ENCODE measurements at regions not wholly inside any gene's neighbourhood (a gene's known extent, or its start where the extent isn't known, plus 50 kb on each side); places are given as distances from the start of the nearest gene placed in this dataset.

- no peak for DNase-seq (ENCODE audit: low spot score in 2 of 2)
- intact Hi-C loops (cut with DNase I), result no loop called here
- H3K9me3 ChIP-seq, result no peaks in the 10 kb centered on the region
- no peaks in the 10 kb centered on the region for H3K4me1 ChIP-seq
- H3K36me3 ChIP-seq, result no peaks in the 10 kb centered on the region
- no peak overlapping the region for H3K27ac ChIP-seq
- no peaks in the 10 kb centered on the region for H3K27me3 ChIP-seq
- no peak for TF ChIP-seq CTCF (IDR thresholded peaks at IDR 0.05)
- no peak overlapping the region for H3K4me3 ChIP-seq
Observed at GRCh38 chr2:212929971-212930370, 221.4 kb downstream of the IKZF2 start.

GRCh38 chr2:212929116-212929515 is 222.3 kb downstream of the IKZF2 start:
- no peaks in the 10 kb centered on the region for H3K36me3 ChIP-seq
- intact Hi-C loops (cut with DNase I), result no loop called here
- DNase-seq (ENCODE audit: low spot score in 2 of 2), result no peak

GRCh38 chr2:212928681-212929080 is 222.7 kb downstream of the IKZF2 start:
- H3K9me3 ChIP-seq, result no peaks in the 10 kb centered on the region
- no peak overlapping the region for H3K4me3 ChIP-seq
- H3K36me3 ChIP-seq, result no peaks in the 10 kb centered on the region
- H3K27me3 ChIP-seq, result no peaks in the 10 kb centered on the region
- intact Hi-C loops (cut with DNase I), result no loop called here
- no peak for DNase-seq (ENCODE audit: low spot score in 2 of 2)
- TF ChIP-seq CTCF (IDR thresholded peaks at IDR 0.05), result no peak
- no peak overlapping the region for H3K27ac ChIP-seq
- H3K4me1 ChIP-seq, result no peaks in the 10 kb centered on the region

More at GRCh38 chr2:212929116-212929515, 222.3 kb downstream of the IKZF2 start:
- TF ChIP-seq CTCF (IDR thresholded peaks at IDR 0.05), result no peak
- Histone ChIP-seq H3K27me3 (no peaks in the 10 kb centered on the region), H3K4me1 (no peaks in the 10 kb centered on the region), H3K4me3 (no peak overlapping the region), H3K9me3 (no peaks in the 10 kb centered on the region), H3K27ac (no peak overlapping the region)

GRCh38 chr2:212926940-212927339 is 224.5 kb downstream of the IKZF2 start:
- H3K4me1 ChIP-seq, result no peaks in the 10 kb centered on the region
- intact Hi-C loops (cut with DNase I), result no loop called here
- no peaks in the 10 kb centered on the region for H3K27me3 ChIP-seq
- H3K4me3 ChIP-seq, result no peak overlapping the region
- H3K36me3 ChIP-seq, result no peaks in the 10 kb centered on the region
- TF ChIP-seq CTCF (IDR thresholded peaks at IDR 0.05), result no peak
- H3K27ac ChIP-seq, result no peak overlapping the region
- H3K9me3 ChIP-seq, result no peaks in the 10 kb centered on the region
- DNase-seq (ENCODE audit: low spot score in 2 of 2), result no peak

- Histone ChIP-seq H3K27me3 (no peaks in the 10 kb centered on the region), H3K36me3 (no peaks in the 10 kb centered on the region), H3K4me3 (no peak overlapping the region), H3K4me1 (no peaks in the 10 kb centered on the region), H3K27ac (no peak overlapping the region), H3K9me3 (no peaks in the 10 kb centered on the region)
- no peak for DNase-seq (ENCODE audit: low spot score in 2 of 2)
- no peak for TF ChIP-seq CTCF (IDR thresholded peaks at IDR 0.05)
- intact Hi-C loops (cut with DNase I), result no loop called here
Observed at GRCh38 chr2:212923393-212923792, 228.0 kb downstream of the IKZF2 start.

- intact Hi-C loops (cut with DNase I), result no loop called here
- H3K4me1 ChIP-seq, result no peaks in the 10 kb centered on the region
- TF ChIP-seq CTCF (IDR thresholded peaks at IDR 0.05), result no peak
- no peak overlapping the region for H3K27ac ChIP-seq
- no peak overlapping the region for H3K4me3 ChIP-seq
- H3K27me3 ChIP-seq, result no peaks in the 10 kb centered on the region
- H3K36me3 ChIP-seq, result no peaks in the 10 kb centered on the region
- no peak for DNase-seq (ENCODE audit: low spot score in 2 of 2)
- no peaks in the 10 kb centered on the region for H3K9me3 ChIP-seq
Observed at GRCh38 chr2:212922701-212923100, 228.7 kb downstream of the IKZF2 start.

All from ascending aorta (tissue), 2 donors.